Heart left ventricle (tissue), 16 donors: ENCODE measurements at regions not wholly inside any gene's neighbourhood (a gene's known extent, or its start where the extent isn't known, plus 50 kb on each side); places are given as distances from the start of the nearest gene placed in this dataset.

Source experiments
- ATAC-seq, 4 donors: fragments of 200-7000 bp; cut with Tn5 transposase; one replicate each; pipeline ENCODE4 v1.9.1; 2020 to 2022; ENCODE audit warnings: moderate library complexity in 4 of 4, mild to moderate bottlenecking in 3 of 4, moderate number of reproducible peaks in 1 of 4
- DNase-seq, 5 donors: peaks; one replicate each; pipeline ENCODE4 v3.0.0-alpha.2; 2020
- H3K27ac ChIP-seq, 12 donors: fragments of 200-600 bp; sonication (generic) in 4 of 12; one replicate each; pipeline versions ENCODE4 v1.5.0 to v1.8.0; 2016 to 2022; ENCODE audit warnings: mild to moderate bottlenecking in 2 of 12
- H3K27me3 ChIP-seq, 9 donors: fragments of 200-600 bp; sonication (generic) in 2 of 9; one replicate each; pipeline versions ENCODE4 v1.5.1 to v1.8.0; 2016 to 2022; ENCODE audit warnings: mild to moderate bottlenecking in 3 of 9
- H3K36me3 ChIP-seq, 9 donors: fragments of 200-600 bp; sonication (generic) in 2 of 9; one replicate each; pipeline versions ENCODE4 v1.5.0 to v1.8.0; 2018 to 2022; ENCODE audit warnings: mild to moderate bottlenecking in 2 of 9
- H3K4me1 ChIP-seq, 12 donors: fragments of 200-600 bp; sonication (generic) in 4 of 12; one replicate each; pipeline versions ENCODE4 v1.5.0 to v1.8.0; 2016 to 2022; ENCODE audit warnings: mild to moderate bottlenecking in 3 of 12
- H3K4me3 ChIP-seq, 12 donors: fragments of 200-600 bp; sonication (generic) in 4 of 12; one replicate each; pipeline versions ENCODE4 v1.5.0 to v1.8.0; 2017 to 2022; ENCODE audit warnings: mild to moderate bottlenecking in 9 of 12, moderate library complexity in 4 of 12
- H3K9me3 ChIP-seq, 12 donors: fragments of 200-600 bp; sonication (generic) in 4 of 12; one replicate each; pipeline versions ENCODE4 v1.5.0 to v1.8.0; 2016 to 2022; ENCODE audit warnings: mild to moderate bottlenecking in 1 of 12
- POLR2A ChIP-seq, 2 donors: fragments of 450-650 bp; IDR thresholded peaks; one replicate each; pipeline ENCODE4 v1.6.1; 2017; ENCODE audit warnings: antibody characterized with exemption in 2 of 2, mild to moderate bottlenecking in 2 of 2, moderate library complexity in 2 of 2
- WGBS, 4 donors: extraction: QIAGEN DNeasy Blood & Tissue Kit in 2 of 4; methylation state at CpG; one replicate each; pipeline versions ENCODE4 v1.1.5 to v1.1.7; 2013 to 2018; 5-methylcytosine and 5-hydroxymethylcytosine counted together
- intact Hi-C, 10 donors: fragments of 100-400 bp; cut with DNase I; formaldehyde crosslinking; loops; one replicate each; pipeline versions ENCODE4 v1.11.1 to v1.14.2; 2022
- TF ChIP-seq, protein P1 (sequence below), 12 donors: fragments of 200-600 bp; sonication (generic) in 4 of 12; IDR thresholded peaks; one replicate each; pipeline versions ENCODE4 v1.5.0 to v1.8.0; 2018 to 2022; ENCODE audit warnings: antibody characterized with exemption in 12 of 12, mild to moderate bottlenecking in 5 of 12
- donor health status: ischemic (EF 13 %, LVEDD 7.1; RV severe dilation, severe dysfunction).
- donor health status: healthy with polysubstance abuse.
- donor health status: DM: no; HTN: yes; CAD: no.
- donor health status: DM: no; HTN: no; CAD: no.
- donor health status: ischemic (EF 25% LVEDD 6.9; RV normal size, moderate dysfunction).
- donor health status: ischemic (EF 25% LVEDD 5.7; RV mildly dilated, moderate dysfunction).
- donor health status: healthy.
- donor health status: DM: yes; HTN: yes; CAD: no.
- donor health status: ischemic (EF 35%, LVEDD 5.7; RV mildly dilated, moderate dysfunction).
- donor health status: nonischemic (EF 11% LVEDD 7.7; RV severe dilation, severe dysfunction).
- donor health status: DM: yes; HTN: yes; CAD: no.
- donor health status: PGD.
- donor health status: ischemic (EF 29% LVEDD 5.4; RV normal size, mild dysfunction).
- donor health status: nonischemic (EF 23%, LVEDD 6.1; RV moderate dilation, normal function).

GRCh38 chr2:145114726-145115125 is 594.8 kb upstream of the ZEB2 start:
- intact Hi-C loops: no loop called here
- ATAC-seq (no peak), DNase-seq (no peak)
- Histone ChIP-seq H3K4me3 (no peak overlapping the region), H3K4me1 (peaks cover 0 to 5% (median 0%) of the 10 kb centered on the region in 12 donors), H3K27me3 (no peaks in the 10 kb centered on the region), H3K27ac (no peak overlapping the region), H3K36me3 (no peaks in the 10 kb centered on the region), H3K9me3 (peaks cover 0 to 4% (median 0%) of the 10 kb centered on the region in 12 donors)
- 55 to 75% (median 64%) methylated on average over 2 of the region's 2 CpGs for WGBS, 4 donors
- no peak for TF ChIP-seq POLR2A (IDR thresholded peaks at IDR 0.05)
- TF ChIP-seq, protein P1, sequence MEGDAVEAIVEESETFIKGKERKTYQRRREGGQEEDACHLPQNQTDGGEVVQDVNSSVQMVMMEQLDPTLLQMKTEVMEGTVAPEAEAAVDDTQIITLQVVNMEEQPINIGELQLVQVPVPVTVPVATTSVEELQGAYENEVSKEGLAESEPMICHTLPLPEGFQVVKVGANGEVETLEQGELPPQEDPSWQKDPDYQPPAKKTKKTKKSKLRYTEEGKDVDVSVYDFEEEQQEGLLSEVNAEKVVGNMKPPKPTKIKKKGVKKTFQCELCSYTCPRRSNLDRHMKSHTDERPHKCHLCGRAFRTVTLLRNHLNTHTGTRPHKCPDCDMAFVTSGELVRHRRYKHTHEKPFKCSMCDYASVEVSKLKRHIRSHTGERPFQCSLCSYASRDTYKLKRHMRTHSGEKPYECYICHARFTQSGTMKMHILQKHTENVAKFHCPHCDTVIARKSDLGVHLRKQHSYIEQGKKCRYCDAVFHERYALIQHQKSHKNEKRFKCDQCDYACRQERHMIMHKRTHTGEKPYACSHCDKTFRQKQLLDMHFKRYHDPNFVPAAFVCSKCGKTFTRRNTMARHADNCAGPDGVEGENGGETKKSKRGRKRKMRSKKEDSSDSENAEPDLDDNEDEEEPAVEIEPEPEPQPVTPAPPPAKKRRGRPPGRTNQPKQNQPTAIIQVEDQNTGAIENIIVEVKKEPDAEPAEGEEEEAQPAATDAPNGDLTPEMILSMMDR (IDR thresholded peaks at IDR 0.05): no peak

DNA sequence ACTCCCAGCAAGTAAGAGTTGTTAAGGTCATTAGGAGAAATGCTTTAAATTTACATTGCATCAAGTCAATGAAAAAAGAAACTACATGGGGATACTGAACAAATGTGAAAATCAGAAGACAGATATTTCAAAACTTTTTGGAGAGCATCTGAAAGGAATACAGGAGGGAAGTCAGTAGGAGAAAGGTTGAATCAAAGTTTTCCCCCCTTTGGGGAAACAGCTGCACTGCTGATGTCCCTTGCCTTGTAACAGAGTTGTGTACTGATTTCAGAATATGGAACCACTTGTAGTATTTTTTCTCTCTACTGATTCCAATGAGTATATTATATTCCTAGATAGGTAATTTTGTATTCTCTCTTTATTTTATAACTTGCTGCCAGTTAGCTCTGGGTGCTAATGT is 592.5 kb upstream of the ZEB2 start:
- Histone ChIP-seq H3K4me3 (no peak overlapping the region), H3K27me3 (no peaks in the 10 kb centered on the region), H3K27ac (no peak overlapping the region), H3K4me1 (peaks cover 0 to 8% (median 0%) of the 10 kb centered on the region in 12 donors), H3K36me3 (no peaks in the 10 kb centered on the region), H3K9me3 (peaks cover 0 to 4% (median 0%) of the 10 kb centered on the region in 12 donors)
- intact Hi-C loops: no loop called here
- DNase-seq: no peak
- no peak for TF ChIP-seq POLR2A (IDR thresholded peaks at IDR 0.05)
- no peak for ATAC-seq

GRCh38 chr2:145110668-145111356 is 590.9 kb upstream of the ZEB2 start:
- peaks cover 0 to 5% (median 0%) of the 10 kb centered on the region in 12 donors for H3K4me1 ChIP-seq
- no peak for ATAC-seq
- intact Hi-C loops: no loop called here

GRCh38 chr2:145108959-145109710 is 589.2 kb upstream of the ZEB2 start:
- ATAC-seq: no peak
- Histone ChIP-seq H3K36me3 (no peaks in the 10 kb centered on the region), H3K4me3 (no peak overlapping the region), H3K9me3 (peaks cover 0 to 4% (median 0%) of the 10 kb centered on the region in 12 donors), H3K27me3 (no peaks in the 10 kb centered on the region), H3K27ac (peak overlapping the region in 1 of 12 donors; percentile 33), H3K4me1 (peaks cover 0 to 5% (median 0%) of the 10 kb centered on the region in 12 donors)
- WGBS, 4 donors: 83 to 92% (median 88%) methylated on average over 9 of the region's 9 CpGs
- TF ChIP-seq, protein P1 (IDR thresholded peaks at IDR 0.05): no peak
- TF ChIP-seq POLR2A (IDR thresholded peaks at IDR 0.05): no peak
- intact Hi-C loops: no loop called here
- no peak for DNase-seq

More at GRCh38 chr2:145110668-145111356, 590.9 kb upstream of the ZEB2 start:
- TF ChIP-seq, protein P1 (IDR thresholded peaks at IDR 0.05): no peak
- no peak for TF ChIP-seq POLR2A (IDR thresholded peaks at IDR 0.05)
- no peak overlapping the region for H3K4me3 ChIP-seq
- peaks cover 0 to 4% (median 0%) of the 10 kb centered on the region in 12 donors for H3K9me3 ChIP-seq
- no peak overlapping the region for H3K27ac ChIP-seq
- no peaks in the 10 kb centered on the region for H3K27me3 ChIP-seq
- no peaks in the 10 kb centered on the region for H3K36me3 ChIP-seq
- 86 to 90% (median 89%) methylated on average over 3 of the region's 3 CpGs for WGBS, 4 donors
- DNase-seq: no peak
